ENCODE measurements at regions not wholly inside any gene's neighbourhood (a gene's known extent, or its start where the extent isn't known, plus 50 kb on each side); places are given as distances from the start of the nearest gene placed in this dataset.

DNA sequence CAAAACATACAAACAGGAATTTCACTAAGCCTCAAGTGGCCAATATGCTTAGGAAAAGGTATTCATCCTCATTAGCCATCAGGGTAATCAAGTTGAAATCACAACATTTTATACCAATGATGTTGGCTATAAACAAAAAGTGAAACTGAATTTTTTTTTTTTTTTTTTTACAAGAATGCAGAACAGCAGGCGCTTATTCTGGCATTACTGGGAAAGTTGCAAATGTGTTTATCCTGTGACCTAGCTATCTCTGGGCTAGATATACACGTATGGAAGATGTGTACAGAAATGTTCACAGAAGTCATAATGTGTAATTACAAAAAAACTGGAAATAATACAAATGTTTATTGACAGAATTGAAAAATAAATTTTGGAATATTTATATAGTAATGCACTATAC is 1430.4 kb upstream of the TENM3 start:
- intact Hi-C loops (cut with DNase I), result no loop called here
- H3K27ac ChIP-seq, result no peak overlapping the region
- H3K4me3 ChIP-seq, result no peak overlapping the region
- no peak for TF ChIP-seq POLR2A (IDR thresholded peaks at IDR 0.05)
- TF ChIP-seq, protein P1, sequence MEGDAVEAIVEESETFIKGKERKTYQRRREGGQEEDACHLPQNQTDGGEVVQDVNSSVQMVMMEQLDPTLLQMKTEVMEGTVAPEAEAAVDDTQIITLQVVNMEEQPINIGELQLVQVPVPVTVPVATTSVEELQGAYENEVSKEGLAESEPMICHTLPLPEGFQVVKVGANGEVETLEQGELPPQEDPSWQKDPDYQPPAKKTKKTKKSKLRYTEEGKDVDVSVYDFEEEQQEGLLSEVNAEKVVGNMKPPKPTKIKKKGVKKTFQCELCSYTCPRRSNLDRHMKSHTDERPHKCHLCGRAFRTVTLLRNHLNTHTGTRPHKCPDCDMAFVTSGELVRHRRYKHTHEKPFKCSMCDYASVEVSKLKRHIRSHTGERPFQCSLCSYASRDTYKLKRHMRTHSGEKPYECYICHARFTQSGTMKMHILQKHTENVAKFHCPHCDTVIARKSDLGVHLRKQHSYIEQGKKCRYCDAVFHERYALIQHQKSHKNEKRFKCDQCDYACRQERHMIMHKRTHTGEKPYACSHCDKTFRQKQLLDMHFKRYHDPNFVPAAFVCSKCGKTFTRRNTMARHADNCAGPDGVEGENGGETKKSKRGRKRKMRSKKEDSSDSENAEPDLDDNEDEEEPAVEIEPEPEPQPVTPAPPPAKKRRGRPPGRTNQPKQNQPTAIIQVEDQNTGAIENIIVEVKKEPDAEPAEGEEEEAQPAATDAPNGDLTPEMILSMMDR (IDR thresholded peaks at IDR 0.05), result no peak
- H3K27me3 ChIP-seq, result no peaks in the 10 kb centered on the region
- WGBS, 4 donors, result 52 to 70% (median 63%) methylated on average over 2 of the region's 2 CpGs
- ATAC-seq, result no peak
- no peaks in the 10 kb centered on the region for H3K36me3 ChIP-seq
- H3K4me1 ChIP-seq, result no peaks in the 10 kb centered on the region
- H3K9me3 ChIP-seq, result no peaks in the 10 kb centered on the region
- no peak for DNase-seq

DNA sequence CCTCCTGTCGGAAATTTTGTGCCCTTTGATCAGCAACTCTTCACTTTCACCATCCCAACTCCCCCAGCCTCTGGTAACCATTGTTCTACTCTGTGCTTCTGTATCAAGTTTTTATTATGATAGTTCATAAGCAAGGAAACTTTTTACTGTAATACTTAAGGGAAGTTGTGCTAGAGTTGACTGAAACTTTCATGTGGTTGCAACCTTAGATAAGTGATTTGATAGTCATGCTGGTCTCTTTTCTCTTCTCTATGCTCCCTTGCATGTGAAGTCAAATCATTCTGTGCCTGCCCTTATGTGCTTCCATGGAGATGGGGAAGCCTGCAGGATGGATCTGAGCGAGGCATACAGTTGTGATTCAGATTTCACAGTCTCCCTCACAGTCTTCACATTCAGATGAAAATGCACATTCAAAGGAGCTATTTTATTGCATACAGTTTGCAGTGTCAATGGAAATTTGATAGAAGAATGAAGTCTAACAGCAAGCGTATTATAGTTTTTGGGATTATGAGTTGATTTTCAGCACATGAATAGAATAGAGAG is 1428.3 kb upstream of the TENM3 start:
- H3K4me1 ChIP-seq, result no peaks in the 10 kb centered on the region
- WGBS, 4 donors, result 90 to 94% (median 92%) methylated on average over 3 of the region's 3 CpGs
- H3K36me3 ChIP-seq, result no peaks in the 10 kb centered on the region
- no peaks in the 10 kb centered on the region for H3K27me3 ChIP-seq
- no peak for TF ChIP-seq POLR2A (IDR thresholded peaks at IDR 0.05)
- TF ChIP-seq, protein P1 (IDR thresholded peaks at IDR 0.05), result no peak
- H3K27ac ChIP-seq, result no peak overlapping the region
- DNase-seq (no peak), ATAC-seq (no peak)
- no peak overlapping the region for H3K4me3 ChIP-seq
- intact Hi-C loops (cut with DNase I), result no loop called here
- no peaks in the 10 kb centered on the region for H3K9me3 ChIP-seq

DNA sequence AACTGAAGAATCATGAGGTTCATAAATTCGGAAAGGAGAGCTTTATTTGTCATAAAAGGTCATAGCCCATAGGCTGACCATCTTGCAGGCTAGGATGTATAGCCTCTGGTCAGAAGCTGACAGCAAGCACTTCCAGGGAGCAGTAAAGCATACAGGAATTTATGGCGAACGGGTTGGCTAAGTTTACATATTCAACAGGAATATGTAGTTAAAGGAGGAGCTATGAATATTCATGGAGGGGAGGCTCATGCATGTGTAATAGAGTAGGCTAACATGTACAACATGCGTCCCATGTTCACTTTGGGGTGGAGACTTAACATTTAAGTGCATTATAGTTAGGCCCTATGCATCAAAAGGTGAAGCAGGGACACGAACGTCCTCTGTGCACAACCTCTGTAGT is 1425.7 kb upstream of the TENM3 start:
- intact Hi-C loops (cut with DNase I), result no loop called here
- no peak for TF ChIP-seq POLR2A (IDR thresholded peaks at IDR 0.05)
- TF ChIP-seq, protein P1 (IDR thresholded peaks at IDR 0.05), result no peak
- Histone ChIP-seq H3K27ac (no peak overlapping the region), H3K27me3 (no peaks in the 10 kb centered on the region), H3K9me3 (no peaks in the 10 kb centered on the region), H3K36me3 (no peaks in the 10 kb centered on the region), H3K4me3 (no peak overlapping the region), H3K4me1 (no peaks in the 10 kb centered on the region)
- ATAC-seq, result no peak
- DNase-seq, result no peak
- WGBS, 4 donors, result 71 to 80% (median 76%) methylated on average over 6 of the region's 6 CpGs

DNA sequence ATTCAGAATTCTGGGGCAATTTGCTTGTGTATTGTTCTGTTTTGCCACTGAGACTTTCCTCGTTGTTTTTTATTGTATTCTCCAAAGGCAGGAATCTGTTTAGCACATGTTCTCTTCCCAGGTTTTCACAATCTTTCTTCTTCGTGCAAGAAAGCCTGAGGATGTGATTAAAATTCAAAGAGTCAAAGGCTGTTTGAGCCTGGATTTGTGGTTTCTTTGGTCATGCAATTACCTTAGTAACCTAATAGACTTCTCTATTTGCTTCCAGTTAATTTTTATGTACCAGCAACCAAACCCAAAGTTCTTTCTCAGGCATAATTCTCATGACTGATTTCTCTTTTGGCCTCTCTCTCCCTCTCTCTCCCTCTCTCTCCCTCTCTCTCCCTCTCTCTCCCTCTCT is 1420.1 kb upstream of the TENM3 start:
- Histone ChIP-seq H3K4me3 (no peak overlapping the region), H3K9me3 (peaks cover 0 to 6% (median 0%) of the 10 kb centered on the region in 12 donors), H3K27me3 (no peaks in the 10 kb centered on the region), H3K36me3 (no peaks in the 10 kb centered on the region), H3K27ac (no peak overlapping the region), H3K4me1 (peaks cover 0 to 13% (median 0%) of the 10 kb centered on the region in 12 donors)
- 28 to 39% (median 38%) methylated on average over 2 of the region's 2 CpGs for WGBS, 4 donors
- DNase-seq (no peak), ATAC-seq (no peak)
- TF ChIP-seq, protein P1 (IDR thresholded peaks at IDR 0.05), result no peak
- TF ChIP-seq POLR2A (IDR thresholded peaks at IDR 0.05), result no peak
- intact Hi-C loops (cut with DNase I), result no loop called here

All from heart left ventricle (tissue), 16 donors.